NCI-H2029 (cell line): ENCODE measurements at regions not wholly inside any gene's neighbourhood (a gene's known extent, or its start where the extent isn't known, plus 50 kb on each side); places are given as distances from the start of the nearest gene placed in this dataset.

Experiments
- DNase-seq: peaks from one replicate; lab custom pipeline; 2025; lab: John Stamatoyannopoulos, UW

GRCh38 chr5:160956051-160956450, 104.0 kb upstream of the ATP10B start:
- no peak for DNase-seq

- DNase-seq, result no peak
Observed at GRCh38 chr5:160950311-160950710, 98.3 kb upstream of the ATP10B start.

GRCh38 chr5:160940725-160941124, 88.7 kb upstream of the ATP10B start:
- DNase-seq, result no peak

GRCh38 chr5:160938532-160938931, 86.5 kb upstream of the ATP10B start:
- DNase-seq, result peak; percentile 74

GRCh38 chr5:160937570-160937969, 85.6 kb upstream of the ATP10B start:
- DNase-seq, result no peak

GRCh38 chr5:160935776-160936175, 83.8 kb upstream of the ATP10B start:
- DNase-seq, result no peak

- no peak for DNase-seq
Observed at GRCh38 chr5:160931283-160931682, 79.3 kb upstream of the ATP10B start.

- DNase-seq, result no peak
Observed at GRCh38 chr5:160930406-160930805, 78.4 kb upstream of the ATP10B start.

- no peak for DNase-seq
Observed at GRCh38 chr5:160929906-160930305, 77.9 kb upstream of the ATP10B start.

GRCh38 chr5:160929360-160929759, 77.3 kb upstream of the ATP10B start:
- peak; percentile 51 for DNase-seq

- peak; percentile 97 for DNase-seq
Observed at GRCh38 chr5:160926428-160926827, 74.4 kb upstream of the ATP10B start.

GRCh38 chr5:160925281-160925680, 73.3 kb upstream of the ATP10B start:
- no peak for DNase-seq

- peak; percentile 61 for DNase-seq
Observed at GRCh38 chr5:160923936-160924710, 72.1 kb upstream of the ATP10B start.

- DNase-seq, result no peak
Observed at GRCh38 chr5:160923411-160923810, 71.4 kb upstream of the ATP10B start.

- no peak for DNase-seq
Observed at GRCh38 chr5:160922311-160922710, 70.3 kb upstream of the ATP10B start.

- no peak for DNase-seq
Observed at GRCh38 chr5:160921423-160922285, 69.6 kb upstream of the ATP10B start.

- DNase-seq, result peak; percentile 41
Observed at GRCh38 chr5:160919626-160920025, 67.6 kb upstream of the ATP10B start.

GRCh38 chr5:160918386-160918785, 66.4 kb upstream of the ATP10B start:
- no peak for DNase-seq

- no peak for DNase-seq
Observed at GRCh38 chr5:160906090-160906489, 54.1 kb upstream of the ATP10B start.

GRCh38 chr5:160905285-160905684, 53.3 kb upstream of the ATP10B start:
- DNase-seq, result no peak

GRCh38 chr5:160904591-160904990, 52.6 kb upstream of the ATP10B start:
- DNase-seq, result no peak

GRCh38 chr5:160903551-160903950, 51.5 kb upstream of the ATP10B start:
- DNase-seq, result no peak

GRCh38 chr5:160903076-160903475, 51.1 kb upstream of the ATP10B start:
- no peak for DNase-seq
